ENCODE measurements at regions not wholly inside any gene's neighbourhood (a gene's known extent, or its start where the extent isn't known, plus 50 kb on each side); places are given as distances from the start of the nearest gene placed in this dataset.

DNA sequence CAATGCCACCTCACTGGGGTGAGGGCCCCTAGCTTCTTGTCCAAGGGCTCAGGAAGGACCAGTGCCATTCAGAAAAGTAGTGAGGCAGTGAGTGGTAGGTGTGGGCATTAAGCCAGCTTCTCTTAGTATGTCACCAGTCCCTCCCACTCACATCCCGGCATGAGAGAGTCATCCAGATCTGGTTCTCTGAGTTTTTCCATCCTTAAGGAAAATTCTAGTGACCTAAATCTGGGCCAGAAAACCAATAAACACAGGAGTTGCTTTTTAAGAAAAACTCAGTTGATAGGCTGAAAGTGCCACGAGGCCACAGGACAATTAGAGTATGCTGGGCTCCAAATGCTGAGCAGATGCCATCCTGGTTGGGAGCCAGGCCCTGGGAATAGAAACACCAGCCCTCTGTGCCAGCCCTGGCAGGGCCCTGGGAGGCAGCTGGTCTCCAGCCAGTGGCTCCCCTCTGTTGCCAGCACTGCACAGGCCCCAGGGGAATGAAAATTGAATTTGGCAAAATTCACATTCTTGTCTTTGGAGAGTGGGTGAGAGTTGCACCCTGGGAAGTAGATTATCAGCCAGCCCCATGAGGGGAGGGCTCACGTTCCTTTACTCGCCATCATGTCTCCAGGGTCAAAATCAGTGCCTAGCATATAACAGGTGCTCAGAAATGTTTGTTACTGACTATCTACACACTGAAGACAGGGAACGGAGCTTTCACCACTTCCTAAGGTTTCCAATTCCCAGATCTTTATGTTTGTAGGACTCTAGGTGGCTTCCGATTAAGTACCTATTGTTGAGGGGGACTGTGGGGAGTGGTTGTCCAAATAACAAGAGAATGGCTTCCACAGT lies 52.8 kb downstream of the FAM43A start:
- H3K4me3 ChIP-seq (ENCODE audit: insufficient read depth, low read depth, low read length) = no peak overlapping the region
- H3K27ac ChIP-seq (ENCODE audit: insufficient read depth, low read depth, low read length, poor library complexity, severe bottlenecking) = no peak overlapping the region
- 91 to 94% methylated on average over 6 of the region's 6 CpGs for WGBS, 2 experiments
- H3K36me3 ChIP-seq (ENCODE audit: control insufficient read depth, insufficient read depth, low read length) = no peaks in the 10 kb centered on the region
- H3K4me1 ChIP-seq (ENCODE audit: control insufficient read depth, insufficient read depth, low read length) = peaks cover 4% of the 10 kb centered on the region
- H3K9me3 ChIP-seq (ENCODE audit: control insufficient read depth, low read length) = no peaks in the 10 kb centered on the region
- peaks cover 9% of the 10 kb centered on the region for H3K27me3 ChIP-seq (ENCODE audit: control insufficient read depth, insufficient read depth, low read length, poor library complexity, severe bottlenecking)

- no peaks in the 10 kb centered on the region for H3K9me3 ChIP-seq (ENCODE audit: control insufficient read depth, low read length)
- 84 to 91% methylated on average over 11 of the region's 11 CpGs for WGBS, 2 experiments
- H3K27me3 ChIP-seq (ENCODE audit: control insufficient read depth, insufficient read depth, low read length, poor library complexity, severe bottlenecking) = peaks cover 9% of the 10 kb centered on the region
- H3K4me3 ChIP-seq (ENCODE audit: insufficient read depth, low read depth, low read length) = no peak overlapping the region
- no peak overlapping the region for H3K27ac ChIP-seq (ENCODE audit: insufficient read depth, low read depth, low read length, poor library complexity, severe bottlenecking)
- no peaks in the 10 kb centered on the region for H3K36me3 ChIP-seq (ENCODE audit: control insufficient read depth, insufficient read depth, low read length)
- H3K4me1 ChIP-seq (ENCODE audit: control insufficient read depth, insufficient read depth, low read length) = peaks cover 4% of the 10 kb centered on the region
Observed at GRCh38 chr3:194739498-194740284, 54.0 kb downstream of the FAM43A start.

- H3K27me3 ChIP-seq (ENCODE audit: control insufficient read depth, insufficient read depth, low read length, poor library complexity, severe bottlenecking) = peaks cover 9% of the 10 kb centered on the region
- H3K9me3 ChIP-seq (ENCODE audit: control insufficient read depth, low read length) = no peaks in the 10 kb centered on the region
- H3K4me3 ChIP-seq (ENCODE audit: insufficient read depth, low read depth, low read length) = no peak overlapping the region
- 62 to 66% methylated on average over 16 of the region's 16 CpGs for WGBS, 2 experiments
- H3K4me1 ChIP-seq (ENCODE audit: control insufficient read depth, insufficient read depth, low read length) = peaks cover 4% of the 10 kb centered on the region
- H3K27ac ChIP-seq (ENCODE audit: insufficient read depth, low read depth, low read length, poor library complexity, severe bottlenecking) = no peak overlapping the region
- no peaks in the 10 kb centered on the region for H3K36me3 ChIP-seq (ENCODE audit: control insufficient read depth, insufficient read depth, low read length)
Observed at GRCh38 chr3:194740859-194741491, 55.3 kb downstream of the FAM43A start.

DNA sequence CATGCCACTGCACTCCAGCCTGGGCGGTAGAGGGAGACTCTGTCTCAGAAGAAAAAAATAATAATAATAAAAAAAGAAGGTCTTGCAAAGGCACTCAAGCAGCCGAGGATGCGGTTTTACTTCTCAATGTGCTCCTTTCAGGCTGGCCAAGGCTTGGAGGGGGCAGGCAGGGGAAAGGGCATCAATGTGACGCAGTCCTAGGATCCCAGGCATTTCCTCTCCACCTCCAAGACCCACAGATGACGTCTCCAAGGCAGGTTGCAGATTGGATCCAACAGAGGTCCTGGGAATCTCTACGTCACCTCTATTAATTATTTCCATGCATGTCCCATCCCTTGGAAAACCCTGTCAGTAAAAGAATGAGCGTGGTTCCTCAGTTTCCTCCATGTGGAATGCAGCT lies 56.2 kb downstream of the FAM43A start:
- Histone ChIP-seq H3K4me3 (ENCODE audit: insufficient read depth, low read depth, low read length) (no peak overlapping the region), H3K4me1 (ENCODE audit: control insufficient read depth, insufficient read depth, low read length) (peaks cover 4% of the 10 kb centered on the region), H3K36me3 (ENCODE audit: control insufficient read depth, insufficient read depth, low read length) (no peaks in the 10 kb centered on the region), H3K27me3 (ENCODE audit: control insufficient read depth, insufficient read depth, low read length, poor library complexity, severe bottlenecking) (peaks cover 7% of the 10 kb centered on the region), H3K27ac (ENCODE audit: insufficient read depth, low read depth, low read length, poor library complexity, severe bottlenecking) (no peak overlapping the region), H3K9me3 (ENCODE audit: control insufficient read depth, low read length) (no peaks in the 10 kb centered on the region)
- WGBS, 2 experiments = 78% methylated on average over 7 of the region's 7 CpGs

DNA sequence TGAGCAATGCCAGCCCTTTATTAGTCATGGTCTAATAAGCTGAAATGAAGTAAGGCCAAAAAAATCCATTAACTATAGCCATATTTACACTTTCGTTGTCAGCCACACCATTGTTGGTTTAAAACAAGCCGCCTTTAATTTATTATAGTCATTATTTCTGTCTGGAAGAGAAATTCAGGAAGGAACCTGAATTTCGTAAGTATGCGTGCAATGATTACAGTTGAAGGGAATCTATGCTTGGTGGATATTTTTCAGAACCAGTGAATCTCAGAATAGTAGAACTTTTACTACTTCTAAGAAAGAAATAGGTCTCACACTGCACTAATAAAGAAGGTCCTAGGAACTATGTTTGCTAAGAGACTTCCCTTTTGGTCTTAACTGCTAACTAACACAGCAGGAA lies 59.1 kb downstream of the FAM43A start:
- H3K27me3 ChIP-seq (ENCODE audit: control insufficient read depth, insufficient read depth, low read length, poor library complexity, severe bottlenecking) = no peaks in the 10 kb centered on the region

DNA sequence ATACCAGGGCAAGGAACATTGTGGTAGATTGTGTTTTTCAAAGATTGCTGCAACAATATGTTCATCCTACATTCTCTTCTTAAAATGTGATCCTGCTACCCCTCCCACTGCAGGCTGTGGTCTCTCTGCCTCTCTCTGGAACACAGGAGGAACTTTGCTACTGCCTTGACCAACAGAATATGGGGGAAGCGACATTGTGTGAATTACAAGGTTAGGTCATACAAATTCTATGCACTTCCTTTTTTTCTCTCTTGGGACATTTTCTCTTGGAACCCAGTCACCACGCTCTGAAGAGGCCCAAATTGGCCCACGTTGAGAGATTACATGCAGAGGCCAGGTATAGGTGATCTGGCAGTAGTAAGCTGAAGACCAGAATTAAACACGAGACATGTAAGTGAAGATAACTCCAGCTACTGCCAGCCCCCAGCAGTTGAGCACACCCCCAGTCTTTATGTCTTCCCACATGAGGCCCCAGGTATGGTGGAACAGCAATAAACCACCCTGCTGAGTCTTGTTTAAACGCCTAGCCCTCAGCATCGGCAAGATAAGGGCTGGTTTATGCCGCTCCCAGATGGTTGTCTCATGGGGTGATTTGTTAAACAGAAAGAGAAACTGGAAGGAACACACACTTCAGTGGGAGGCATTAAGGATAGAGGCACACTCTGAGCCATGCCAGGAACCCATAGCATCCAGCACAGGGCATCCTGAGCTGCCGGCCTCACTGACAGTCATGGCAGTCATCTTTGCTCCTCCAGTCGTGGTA lies 59.9 kb downstream of the FAM43A start:
- Histone ChIP-seq H3K27ac (ENCODE audit: insufficient read depth, low read depth, low read length, poor library complexity, severe bottlenecking) (no peak overlapping the region), H3K9me3 (ENCODE audit: control insufficient read depth, low read length) (no peaks in the 10 kb centered on the region), H3K4me1 (ENCODE audit: control insufficient read depth, insufficient read depth, low read length) (peaks cover 34% of the 10 kb centered on the region), H3K27me3 (ENCODE audit: control insufficient read depth, insufficient read depth, low read length, poor library complexity, severe bottlenecking) (no peaks in the 10 kb centered on the region), H3K4me3 (ENCODE audit: insufficient read depth, low read depth, low read length) (no peak overlapping the region), H3K36me3 (ENCODE audit: control insufficient read depth, insufficient read depth, low read length) (no peaks in the 10 kb centered on the region)
- 92 to 93% methylated on average over 9 of the region's 9 CpGs for WGBS, 2 experiments

More for the DNA sequence above, 59.1 kb downstream of the FAM43A start:
- Histone ChIP-seq H3K27ac (ENCODE audit: insufficient read depth, low read depth, low read length, poor library complexity, severe bottlenecking) (no peak overlapping the region), H3K4me1 (ENCODE audit: control insufficient read depth, insufficient read depth, low read length) (peaks cover 26% of the 10 kb centered on the region), H3K4me3 (ENCODE audit: insufficient read depth, low read depth, low read length) (no peak overlapping the region), H3K9me3 (ENCODE audit: control insufficient read depth, low read length) (no peaks in the 10 kb centered on the region), H3K36me3 (ENCODE audit: control insufficient read depth, insufficient read depth, low read length) (no peaks in the 10 kb centered on the region)
- WGBS, 2 experiments = 97 to 100% methylated on average over 2 to 4 of the region's 4 CpGs

DNA sequence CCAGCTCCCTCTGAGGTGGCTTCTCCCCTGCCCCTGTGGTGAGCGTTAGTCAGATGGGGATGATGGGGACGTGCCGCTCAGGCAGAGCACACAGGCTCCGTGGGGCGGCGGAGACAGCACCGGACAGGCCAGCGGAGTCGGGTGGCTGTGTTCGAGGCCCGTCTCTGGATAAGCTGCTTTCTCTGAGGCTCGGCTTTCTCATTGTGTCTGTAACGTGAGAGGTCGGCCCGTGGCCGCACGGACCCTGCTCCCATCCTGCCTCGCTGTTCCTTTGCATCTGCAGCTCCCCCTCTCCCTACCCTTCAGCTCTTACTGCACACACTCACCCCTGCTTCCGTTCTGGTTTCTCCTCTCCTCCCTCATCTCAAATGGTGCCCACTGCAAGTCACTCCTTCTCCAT lies 62.5 kb downstream of the FAM43A start:
- Histone ChIP-seq H3K27ac (ENCODE audit: insufficient read depth, low read depth, low read length, poor library complexity, severe bottlenecking) (no peak overlapping the region), H3K4me3 (ENCODE audit: insufficient read depth, low read depth, low read length) (no peak overlapping the region), H3K36me3 (ENCODE audit: control insufficient read depth, insufficient read depth, low read length) (no peaks in the 10 kb centered on the region), H3K4me1 (ENCODE audit: control insufficient read depth, insufficient read depth, low read length) (peaks cover 35% of the 10 kb centered on the region), H3K27me3 (ENCODE audit: control insufficient read depth, insufficient read depth, low read length, poor library complexity, severe bottlenecking) (no peaks in the 10 kb centered on the region), H3K9me3 (ENCODE audit: control insufficient read depth, low read length) (no peaks in the 10 kb centered on the region)
- WGBS, 2 experiments = 33 to 36% methylated on average over 19 of the region's 19 CpGs

DNA sequence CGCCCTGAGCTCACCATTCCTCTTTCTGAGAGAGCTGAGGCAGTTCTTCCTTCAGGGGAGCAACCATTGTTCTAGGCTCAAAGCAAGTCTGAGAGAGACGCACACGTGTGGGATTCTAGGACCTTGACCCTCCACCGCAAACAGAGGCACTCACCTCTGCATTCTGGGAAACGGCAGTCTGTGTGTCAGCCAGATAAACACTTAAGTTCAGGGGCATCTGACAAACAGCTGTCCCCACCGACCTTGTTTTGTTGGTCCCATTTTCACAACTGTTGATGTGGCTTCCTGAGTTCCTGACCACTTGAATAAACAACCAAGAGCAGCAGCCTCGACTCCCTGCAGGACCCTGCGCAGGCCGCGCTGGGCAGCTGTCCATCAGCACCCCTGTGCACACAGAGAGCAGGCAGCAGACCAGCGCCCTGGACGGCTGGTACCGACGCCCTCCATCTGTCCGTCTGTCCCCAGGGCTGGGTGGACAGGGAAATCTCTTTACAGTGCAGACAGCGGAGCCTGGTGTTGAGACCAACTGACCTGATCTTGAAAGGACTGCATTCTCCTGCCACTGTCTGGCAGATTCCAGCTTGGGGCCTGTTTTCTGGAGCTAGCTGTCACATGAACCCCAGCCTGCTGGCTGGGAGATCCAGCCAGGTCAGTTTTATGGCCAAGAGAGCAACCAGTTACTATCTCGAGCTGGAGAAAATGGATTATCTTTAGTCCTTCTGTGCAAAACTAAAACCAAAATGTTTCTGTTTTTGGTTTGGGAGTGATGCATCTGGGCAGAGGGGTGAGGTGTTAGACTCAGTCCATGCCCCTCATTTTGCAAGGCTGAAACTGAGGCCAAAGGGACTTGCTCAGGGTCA lies 64.2 kb downstream of the FAM43A start:
- H3K27me3 ChIP-seq (ENCODE audit: control insufficient read depth, insufficient read depth, low read length, poor library complexity, severe bottlenecking) = no peaks in the 10 kb centered on the region
- H3K4me3 ChIP-seq (ENCODE audit: insufficient read depth, low read depth, low read length) = peak overlapping the region; percentile 7
- no peaks in the 10 kb centered on the region for H3K36me3 ChIP-seq (ENCODE audit: control insufficient read depth, insufficient read depth, low read length)
- no peaks in the 10 kb centered on the region for H3K9me3 ChIP-seq (ENCODE audit: control insufficient read depth, low read length)
- H3K4me1 ChIP-seq (ENCODE audit: control insufficient read depth, insufficient read depth, low read length) = peaks cover 35% of the 10 kb centered on the region
- 71 to 76% methylated on average over 17 of the region's 17 CpGs for WGBS, 2 experiments
- H3K27ac ChIP-seq (ENCODE audit: insufficient read depth, low read depth, low read length, poor library complexity, severe bottlenecking) = peak overlapping the region; percentile 90

DNA sequence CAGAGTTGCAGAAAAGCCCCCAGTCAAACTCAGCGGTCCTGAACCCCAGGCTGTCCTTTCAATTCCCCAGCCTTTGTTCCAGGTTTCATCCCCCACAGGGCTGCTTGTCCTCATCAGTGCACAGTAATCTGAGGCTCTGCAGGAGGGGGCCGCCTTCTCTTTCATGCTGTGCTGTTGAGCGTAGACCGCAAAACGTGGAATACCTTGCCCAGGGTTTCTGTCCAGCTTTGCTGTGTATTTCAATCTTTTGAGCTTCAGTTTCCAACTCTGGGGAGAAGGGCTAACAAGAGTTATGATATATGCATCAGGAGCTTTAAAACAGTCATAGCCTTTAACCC lies 64.8 kb downstream of the FAM43A start:
- Histone ChIP-seq H3K4me3 (ENCODE audit: insufficient read depth, low read depth, low read length) (peak overlapping the region; percentile 7), H3K4me1 (ENCODE audit: control insufficient read depth, insufficient read depth, low read length) (peaks cover 35% of the 10 kb centered on the region), H3K27ac (ENCODE audit: insufficient read depth, low read depth, low read length, poor library complexity, severe bottlenecking) (peak overlapping the region; percentile 90), H3K9me3 (ENCODE audit: control insufficient read depth, low read length) (no peaks in the 10 kb centered on the region), H3K36me3 (ENCODE audit: control insufficient read depth, insufficient read depth, low read length) (no peaks in the 10 kb centered on the region), H3K27me3 (ENCODE audit: control insufficient read depth, insufficient read depth, low read length, poor library complexity, severe bottlenecking) (no peaks in the 10 kb centered on the region)
- WGBS, 2 experiments = 1 to 4% methylated on average over 5 of the region's 5 CpGs
